NCI-H524 treated with DMSO at 0.1 percent for 48 hours (cell line): ENCODE measurements at regions not wholly inside any gene's neighbourhood (a gene's known extent, or its start where the extent isn't known, plus 50 kb on each side); places are given as distances from the start of the nearest gene placed in this dataset.

ENCODE experiments used
- DNase-seq: peaks from one replicate; lab custom pipeline; 2025; lab: John Stamatoyannopoulos, UW

DNA sequence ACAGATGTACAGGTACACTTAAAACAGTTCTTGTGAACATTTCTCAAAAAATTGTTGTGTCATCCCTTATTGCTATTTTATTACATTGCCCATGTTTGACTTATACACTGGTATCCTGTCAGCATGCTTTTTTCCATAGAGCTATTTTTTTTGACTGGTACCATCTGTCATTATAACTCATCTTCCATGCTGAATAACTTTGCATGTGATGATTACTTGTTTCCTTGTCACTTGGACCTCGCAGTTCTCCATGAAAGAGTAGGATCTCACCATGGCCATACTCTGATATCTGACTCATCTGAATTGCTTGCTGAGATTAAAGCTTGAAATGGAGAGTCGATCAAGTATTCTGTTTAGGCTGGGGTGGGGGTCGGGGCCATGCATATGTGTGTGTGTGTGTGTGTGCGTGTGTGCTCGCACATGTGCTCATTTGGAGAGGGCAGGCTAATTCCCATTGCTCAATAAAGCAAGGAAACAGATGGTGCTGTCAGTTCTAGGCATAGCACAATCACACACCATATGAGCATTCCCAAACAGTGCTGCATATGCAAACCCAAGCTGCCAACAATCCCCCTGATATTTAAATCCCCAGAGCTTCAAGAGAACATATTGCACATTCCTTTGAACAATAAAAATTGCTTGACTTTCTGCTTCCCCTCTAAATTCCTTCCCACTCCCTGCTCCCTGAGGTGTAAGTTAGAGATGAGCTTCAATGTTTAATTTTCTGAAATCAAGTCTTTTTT is 62.9 kb downstream of the NHLRC3 start:
- peak; percentile 80 for DNase-seq

DNA sequence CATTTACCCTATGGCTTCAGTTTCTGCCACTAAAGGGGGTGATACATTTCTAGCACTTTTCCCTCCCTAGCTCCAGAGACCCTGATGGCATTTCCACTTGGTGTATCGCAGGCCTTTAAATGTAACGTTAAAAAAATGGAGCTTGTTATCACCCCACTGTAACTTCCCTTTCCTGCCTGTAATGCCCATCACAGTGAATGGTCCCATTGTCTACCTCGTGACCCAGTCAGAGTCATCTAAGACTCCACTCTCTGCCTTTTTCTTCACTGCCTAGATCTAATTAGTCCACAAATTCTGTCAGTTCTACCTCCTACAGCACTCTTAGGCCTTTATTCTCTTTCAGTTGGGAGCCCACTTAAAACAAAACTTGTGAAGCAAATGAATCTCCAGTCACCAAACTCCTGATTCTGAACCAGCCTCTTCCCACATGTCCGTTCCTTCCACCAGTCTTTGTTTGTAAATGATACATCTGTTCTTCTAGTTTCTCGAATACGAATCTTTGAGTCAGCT is 64.8 kb downstream of the NHLRC3 start:
- DNase-seq = no peak

GRCh38 chr13:39105110-39105509 is 66.9 kb downstream of the NHLRC3 start:
- peak; percentile 79 for DNase-seq

GRCh38 chr13:39106216-39107005 is 68.2 kb downstream of the NHLRC3 start:
- no peak for DNase-seq

- peak; percentile 87 for DNase-seq
Observed at GRCh38 chr13:39107561-39107960, 69.3 kb downstream of the NHLRC3 start.

DNA sequence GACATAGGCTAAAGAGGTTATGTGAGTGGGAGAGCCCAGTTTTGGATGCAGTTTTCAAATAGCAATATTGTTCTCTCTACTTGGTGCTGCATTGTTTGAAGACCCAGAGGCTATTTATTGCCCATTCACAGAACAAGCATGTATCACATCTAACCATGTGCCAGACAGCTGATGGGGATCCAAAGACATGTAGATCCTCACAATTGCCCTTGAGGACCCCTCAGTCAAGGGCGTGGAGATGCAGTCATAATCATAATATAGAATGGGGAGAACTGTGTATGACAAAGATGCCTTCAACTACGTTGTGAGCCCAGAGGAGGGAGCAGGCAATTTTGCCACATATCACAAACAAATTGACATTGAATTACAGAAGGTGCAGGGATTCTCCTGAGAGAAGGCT is 70.5 kb downstream of the NHLRC3 start:
- DNase-seq = no peak

DNA sequence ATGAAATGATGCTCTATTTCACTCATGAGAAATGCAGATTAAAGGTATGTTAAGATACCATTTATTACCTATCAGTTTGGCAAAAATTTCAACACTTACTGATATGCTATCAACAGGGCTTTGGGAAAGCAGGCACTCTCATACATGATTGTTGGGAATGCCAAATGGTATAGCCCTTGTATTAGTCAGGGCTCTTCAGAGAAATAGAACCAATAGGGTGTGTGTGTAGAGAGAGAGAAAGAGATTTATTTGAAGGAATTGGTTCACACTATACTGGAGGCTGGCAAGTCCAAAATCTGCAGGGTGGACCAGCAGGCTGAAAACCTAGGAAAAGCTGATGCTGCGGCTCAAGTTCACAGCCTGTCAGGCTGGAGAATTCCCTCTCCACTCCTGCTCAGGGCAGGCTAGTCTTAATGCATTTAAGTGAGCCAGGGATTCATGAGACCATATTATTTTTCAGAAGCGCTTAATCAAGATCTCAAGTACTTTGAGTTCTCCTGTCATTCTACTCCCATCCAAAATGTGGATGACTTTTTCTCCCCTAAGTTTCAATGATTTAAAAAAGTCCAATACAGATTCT is 72.4 kb downstream of the NHLRC3 start:
- no peak for DNase-seq

- DNase-seq = no peak
Observed at GRCh38 chr13:39111145-39111544, 72.9 kb downstream of the NHLRC3 start.

- peak; percentile 87 for DNase-seq
Observed at GRCh38 chr13:39119422-39119821, 81.2 kb downstream of the NHLRC3 start.

GRCh38 chr13:39123578-39123977 is 85.3 kb downstream of the NHLRC3 start:
- no peak for DNase-seq

DNA sequence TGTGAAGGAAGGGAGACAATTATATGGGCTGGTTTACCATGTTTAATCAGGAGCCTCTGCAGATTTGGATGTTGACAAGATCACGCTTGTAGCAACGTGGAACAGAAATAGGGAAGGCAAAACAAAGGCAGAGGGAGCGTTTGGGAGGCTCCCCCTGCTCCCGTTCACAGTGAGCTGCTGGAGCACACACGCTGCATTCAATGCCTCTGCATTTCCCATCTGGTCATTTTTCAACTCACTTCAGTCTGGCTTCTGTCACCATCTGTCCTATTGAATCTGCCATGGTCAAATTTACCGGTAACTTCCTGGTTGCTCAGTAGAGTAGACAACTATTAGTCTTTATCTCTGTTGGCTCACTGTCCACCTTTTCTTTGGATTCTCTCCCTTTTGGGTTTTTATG is 91.0 kb downstream of the NHLRC3 start:
- peak; percentile 67 for DNase-seq

- DNase-seq = no peak
Observed at GRCh38 chr13:39130301-39130700, 92.0 kb downstream of the NHLRC3 start.

GRCh38 chr13:39132286-39133230 is 94.3 kb downstream of the NHLRC3 start:
- no peak for DNase-seq

- peak; percentile 42 for DNase-seq
Observed at GRCh38 chr13:39133781-39134180, 95.5 kb downstream of the NHLRC3 start.

DNA sequence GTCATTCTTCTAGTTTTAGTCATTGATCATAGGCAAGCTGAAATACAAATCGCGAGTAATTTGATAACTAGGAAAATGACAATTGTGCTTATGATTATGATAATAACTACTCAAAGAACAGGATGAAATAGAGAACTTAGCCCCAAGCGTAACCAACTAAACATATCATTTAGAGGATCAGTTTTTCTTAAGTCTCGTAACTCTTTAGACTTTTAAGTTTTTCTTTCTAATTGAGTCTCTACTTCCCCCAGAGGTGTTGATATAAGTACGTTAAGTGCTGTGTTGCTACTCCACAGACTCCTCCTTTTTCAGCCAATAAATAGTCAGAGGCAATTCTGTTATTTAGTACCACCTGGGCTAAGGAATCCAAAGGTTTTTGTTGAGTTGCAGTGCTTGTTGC is 96.3 kb downstream of the NHLRC3 start:
- DNase-seq = no peak

- no peak for DNase-seq
Observed at GRCh38 chr13:39144391-39144790, 106.1 kb downstream of the NHLRC3 start.

GRCh38 chr13:39144941-39145533 is 106.8 kb downstream of the NHLRC3 start:
- DNase-seq = no peak

DNA sequence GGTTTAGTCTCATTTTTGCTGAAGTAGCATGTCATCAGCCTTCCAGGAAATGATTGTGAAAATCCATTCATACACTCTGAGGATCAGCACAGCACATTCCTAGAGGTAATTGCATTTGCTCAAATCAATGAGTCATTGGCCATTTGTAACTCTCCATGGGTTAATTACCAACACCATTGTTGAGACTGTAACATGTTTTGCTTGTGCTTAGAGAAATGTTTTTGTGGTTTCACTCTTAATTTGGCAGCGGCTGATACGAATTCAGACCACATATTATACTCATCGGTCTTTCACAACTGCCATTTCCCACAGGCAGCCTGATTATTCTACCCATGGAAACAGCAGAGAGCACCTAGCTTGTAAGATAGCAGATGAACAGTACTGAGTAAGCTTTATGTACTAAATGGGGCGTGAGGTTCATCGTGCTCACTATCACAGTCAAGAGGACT is 110.3 kb downstream of the NHLRC3 start:
- no peak for DNase-seq

DNA sequence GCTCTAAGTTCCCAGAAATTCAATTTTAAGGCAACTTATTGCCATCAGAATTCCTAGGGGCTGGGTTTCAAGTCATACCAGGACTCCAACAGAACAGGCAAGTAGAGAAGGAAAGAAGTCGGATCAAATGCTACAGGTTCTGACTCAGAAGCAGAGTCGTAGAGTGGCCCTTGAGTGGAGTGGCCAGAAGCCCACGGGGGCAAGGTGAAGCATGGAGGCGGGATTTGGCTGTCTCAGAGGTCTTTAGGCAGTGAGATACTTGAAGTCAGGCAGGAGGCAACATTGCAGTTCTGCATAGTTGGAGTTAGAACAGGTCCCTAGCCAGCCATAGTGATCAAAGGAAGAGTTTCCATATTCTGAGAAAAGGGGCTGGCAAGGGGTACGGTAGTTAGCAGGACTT is 111.6 kb downstream of the NHLRC3 start:
- DNase-seq = no peak

DNA sequence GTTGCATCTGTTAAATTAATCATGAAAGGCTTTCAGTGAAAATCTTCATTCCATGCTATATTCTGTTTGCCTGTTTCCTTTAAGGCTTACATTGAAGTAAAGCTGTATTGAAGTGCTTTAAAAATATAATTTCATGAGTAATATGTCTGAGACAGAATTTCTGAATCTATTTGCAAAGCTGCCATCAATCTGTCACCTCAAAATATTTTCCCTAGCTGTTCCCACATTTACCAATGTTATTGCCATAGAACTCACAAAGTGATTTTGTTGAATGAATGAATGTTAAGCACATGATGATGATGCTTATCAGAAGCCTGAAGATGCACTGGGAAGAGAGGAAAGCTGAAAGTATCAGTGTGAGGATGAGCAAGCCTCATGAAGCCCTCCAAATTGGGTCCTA is 115.8 kb downstream of the NHLRC3 start:
- no peak for DNase-seq

DNA sequence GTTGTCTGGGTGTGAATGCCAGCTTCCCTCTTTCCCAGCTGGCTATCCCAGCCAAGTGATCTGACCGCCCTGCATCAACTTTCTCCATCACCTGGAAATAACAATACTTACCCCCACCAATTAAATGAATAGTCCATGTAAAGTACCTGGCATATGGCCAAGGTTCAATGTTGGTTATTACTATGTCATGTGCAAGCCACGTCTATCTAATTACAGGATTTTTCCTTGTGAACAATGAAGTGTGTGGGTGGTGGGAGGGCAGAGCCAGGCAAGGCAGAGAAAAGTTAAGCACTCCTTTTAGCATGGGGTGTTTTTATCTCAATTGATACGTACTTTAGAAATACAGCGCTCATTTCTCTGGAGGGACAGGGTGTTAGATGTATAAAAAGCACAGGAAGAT is 121.1 kb downstream of the NHLRC3 start:
- DNase-seq = no peak
